ENCODE measurements at regions not wholly inside any gene's neighbourhood (a gene's known extent, or its start where the extent isn't known, plus 50 kb on each side); places are given as distances from the start of the nearest gene placed in this dataset.

GRCh38 chr11:79507706-79508105 lies 66.9 kb upstream of the TENM4 start:
- TF ChIP-seq CTCF (IDR thresholded peaks at IDR 0.05) (no peak), ZFX (IDR thresholded peaks at IDR 0.05; ENCODE audit: borderline replicate concordance) (no peak)
